Amniotic stem cell (primary cell): ENCODE measurements at regions not wholly inside any gene's neighbourhood (a gene's known extent, or its start where the extent isn't known, plus 50 kb on each side); places are given as distances from the start of the nearest gene placed in this dataset.
"Not testable (repeated sequence)": the region's sequence is repeated elsewhere in the genome, so short reads cannot be mapped to it uniquely, and the experiment has no call there.

Experiments
- DNase-seq: peaks from one replicate; lab custom pipeline; 2025; lab: John Stamatoyannopoulos, UW

GRCh38 chr6:30832864-30833263 is 51.5 kb upstream of the DDR1 start:
- DNase-seq = no peak

- no peak for DNase-seq
Observed at GRCh38 chr6:30830438-30830837, 53.9 kb upstream of the DDR1 start.

GRCh38 chr6:30829639-30830255 is 54.6 kb upstream of the DDR1 start:
- DNase-seq = no peak

GRCh38 chr6:30829033-30829432 is 55.3 kb upstream of the DDR1 start:
- DNase-seq = no peak

- peak; percentile 82 for DNase-seq
Observed at GRCh38 chr6:30828027-30828962, 56.0 kb upstream of the DDR1 start.

GRCh38 chr6:30826961-30827342 is 57.4 kb upstream of the DDR1 start:
- DNase-seq = no peak

- no peak for DNase-seq
Observed at GRCh38 chr6:30824698-30825097, 59.6 kb upstream of the DDR1 start.

- no peak for DNase-seq
Observed at GRCh38 chr6:30823534-30823865, 60.8 kb upstream of the DDR1 start.

- DNase-seq = no peak
Observed at GRCh38 chr6:30821862-30822784, 62.2 kb upstream of the DDR1 start.

GRCh38 chr6:30820193-30820592 is 64.1 kb upstream of the DDR1 start:
- peak; percentile 73 for DNase-seq

GRCh38 chr6:30819297-30819917 is 64.9 kb upstream of the DDR1 start:
- no peak for DNase-seq

GRCh38 chr6:30818391-30818841 is 65.9 kb upstream of the DDR1 start:
- DNase-seq = peak; percentile 34

GRCh38 chr6:30816791-30817739 is 67.3 kb upstream of the DDR1 start:
- no peak for DNase-seq

- not testable (repeated sequence) for DNase-seq
Observed at GRCh38 chr6:30816296-30816695, 68.0 kb upstream of the DDR1 start.

GRCh38 chr6:30815041-30815742 is 69.1 kb upstream of the DDR1 start:
- not testable (repeated sequence) for DNase-seq

GRCh38 chr6:30814146-30815040 is 69.9 kb upstream of the DDR1 start:
- DNase-seq = peak; percentile 59

- DNase-seq = no peak
Observed at GRCh38 chr6:30813631-30814145, 69.3 kb upstream of the IER3 start.

GRCh38 chr6:30810813-30811339 is 66.5 kb upstream of the IER3 start:
- DNase-seq = no peak

GRCh38 chr6:30807566-30807965 is 63.2 kb upstream of the IER3 start:
- DNase-seq = not testable (repeated sequence)
